H1 (cell line): ENCODE measurements at regions not wholly inside any gene's neighbourhood (a gene's known extent, or its start where the extent isn't known, plus 50 kb on each side); places are given as distances from the start of the nearest gene placed in this dataset.

ENCODE experiments used
- CTCF ChIA-PET: fragments of 300-600 bp; sonication (Branson Sonifier 250); formaldehyde crosslinking; loops from one replicate; lab custom pipeline; 2021; ENCODE audit not compliant: partially characterized antibody; lab: Charles Lee
- POLR2A ChIA-PET: fragments of 300-600 bp; sonication (Branson Sonifier 250); formaldehyde crosslinking; loops from one replicate; lab custom pipeline; 2021; ENCODE audit warnings: inconsistent platforms; ENCODE audit not compliant: partially characterized antibody; lab: Charles Lee
- DNase-seq, 2 experiments: peaks; one replicate each; pipeline versions ENCODE4 v3.0.0 to v3.0.0-alpha.2; 2010 to 2022; ENCODE audit warnings: low spot score in 2 of 2, low read depth in 1 of 2, mixed read lengths in 1 of 2
- FAIRE-seq: peaks from 2 replicates; lab custom pipeline; 2011; peaks lifted over from hg19 to GRCh38; lab: Jason Lieb, UNC
- H2AFZ ChIP-seq: 2 replicates; pipeline ENCODE4 v1.8.1; 2012; ENCODE audit warnings: low read length, inconsistent platforms
- H2AK5ac ChIP-seq: 2 replicates; pipeline ENCODE4 v1.6.1; 2013; ENCODE audit warnings: low read depth, low read length
- H2BK120ac ChIP-seq: replicated peaks from 2 replicates; pipeline ENCODE3; 2013; ENCODE audit warnings: low read depth, low read length, inconsistent platforms
- H2BK12ac ChIP-seq: 2 replicates; pipeline ENCODE4 v1.6.1; 2013; ENCODE audit warnings: low read depth, low read length
- H2BK15ac ChIP-seq: 2 replicates; pipeline ENCODE4 v1.6.1; 2013; ENCODE audit warnings: low read length
- H2BK20ac ChIP-seq: 2 replicates; pipeline ENCODE4 v1.6.1; 2013; ENCODE audit warnings: low read length
- H2BK5ac ChIP-seq: 2 replicates; pipeline ENCODE4 v1.6.1; 2013; ENCODE audit warnings: low read depth, low read length
- H3K14ac ChIP-seq: 2 replicates; pipeline ENCODE4 v1.6.1; 2013; ENCODE audit warnings: inconsistent platforms; ENCODE audit not compliant: insufficient read length
- H3K18ac ChIP-seq: 2 replicates; pipeline ENCODE4 v1.6.1; 2013; ENCODE audit warnings: low read length; ENCODE audit errors: extremely low read depth
- H3K23ac ChIP-seq: 2 replicates; pipeline ENCODE4 v1.6.1; 2013; ENCODE audit warnings: inconsistent platforms; ENCODE audit not compliant: insufficient read length
- H3K23me2 ChIP-seq: 2 replicates; pipeline ENCODE4 v1.6.1; 2013; ENCODE audit warnings: low read depth, low read length
- H3K27ac ChIP-seq: 2 replicates; pipeline ENCODE4 v1.6.1; 2011; ENCODE audit warnings: low read depth, low read length, inconsistent platforms
- H3K27me3 ChIP-seq, 4 experiments: replicated peaks in 1 of 4; 1 replicate in 1 of 4; 2 replicates in 3 of 4; pipeline versions ENCODE4 v1.6.1 to v1.8.1; 2011 to 2013; ENCODE audit warnings: low read length in 3 of 4, mild to moderate bottlenecking in 3 of 4, inconsistent platforms in 2 of 4, mixed read lengths in 2 of 4, moderate library complexity in 1 of 4; ENCODE audit not compliant: control insufficient read depth in 3 of 4, insufficient read depth in 3 of 4; ENCODE audit errors: extremely low read depth in 1 of 4
- H3K36me3 ChIP-seq, 4 experiments: 2 replicates each; pipeline versions ENCODE4 v1.6.1 to v1.8.1; 2011 to 2013; ENCODE audit warnings: mild to moderate bottlenecking in 4 of 4, low read length in 3 of 4, moderate library complexity in 2 of 4, control low read depth in 1 of 4, inconsistent platforms in 1 of 4; ENCODE audit not compliant: insufficient read depth in 4 of 4, control insufficient read depth in 2 of 4
- H3K4ac ChIP-seq: replicated peaks from 2 replicates; pipeline ENCODE3; 2013; ENCODE audit warnings: low read length, low read depth, mixed read lengths, inconsistent platforms; ENCODE audit not compliant: insufficient read length
- H3K4me1 ChIP-seq, 4 experiments: replicated peaks in 1 of 4; 1 replicate in 1 of 4; 2 replicates in 3 of 4; pipeline versions ENCODE4 v1.6.1 to v1.8.1; 2011 to 2013; ENCODE audit warnings: low read length in 3 of 4, inconsistent platforms in 2 of 4, mixed read lengths in 1 of 4; ENCODE audit not compliant: insufficient read depth in 4 of 4, control insufficient read depth in 3 of 4
- H3K4me2 ChIP-seq, 2 experiments: 2 replicates each; pipeline versions ENCODE4 v1.6.1 to v1.8.1; 2011 to 2013; ENCODE audit warnings: low read depth in 2 of 2, low read length in 2 of 2, control low read depth in 1 of 2, inconsistent platforms in 1 of 2, mild to moderate bottlenecking in 1 of 2; ENCODE audit not compliant: insufficient read depth in 1 of 2
- H3K4me3 ChIP-seq, 4 experiments: fragments of 200-600, 300-600 bp in 1 of 4; sonication (generic), shearing (Covaris generic), sonication (Bioruptor Twin) in 1 of 4; 2 replicates each; pipeline versions ENCODE4 v1.5.1 to v1.8.1; 2011 to 2016; ENCODE audit warnings: low read length in 4 of 4, low read depth in 3 of 4, control low read depth in 2 of 4, inconsistent platforms in 2 of 4, mild to moderate bottlenecking in 2 of 4, mixed read lengths in 1 of 4, moderate library complexity in 1 of 4; ENCODE audit not compliant: insufficient read depth in 2 of 4; ENCODE audit errors: extremely low read depth in 1 of 4
- H3K56ac ChIP-seq: replicated peaks from 2 replicates; pipeline ENCODE3; 2013; ENCODE audit warnings: low read depth, mild to moderate bottlenecking, mixed read lengths, low read length, inconsistent platforms; ENCODE audit not compliant: insufficient read length
- H3K79me1 ChIP-seq: 2 replicates; pipeline ENCODE4 v1.6.1; 2013; ENCODE audit warnings: low read depth, low read length, control low read depth
- H3K79me2 ChIP-seq, 2 experiments: 2 replicates each; pipeline versions ENCODE4 v1.6.1 to v1.8.1; 2012 to 2013; ENCODE audit warnings: low read length in 2 of 2, mild to moderate bottlenecking in 2 of 2, inconsistent platforms in 1 of 2; ENCODE audit not compliant: insufficient read depth in 2 of 2, control insufficient read depth in 1 of 2
- H3K9ac ChIP-seq, 4 experiments: replicated peaks in 1 of 4; 1 replicate in 1 of 4; 2 replicates in 3 of 4; pipeline versions ENCODE4 v1.6.1 to v1.8.1; 2011 to 2013; ENCODE audit warnings: low read depth in 3 of 4, low read length in 3 of 4, control low read depth in 2 of 4, mild to moderate bottlenecking in 2 of 4, moderate library complexity in 2 of 4, inconsistent platforms in 1 of 4; ENCODE audit errors: extremely low read depth in 1 of 4
- H3K9me3 ChIP-seq, 2 experiments: 2 replicates each; pipeline versions ENCODE4 v1.6.1 to v1.8.1; 2012 to 2013; ENCODE audit warnings: mild to moderate bottlenecking in 2 of 2, moderate library complexity in 2 of 2, control low read depth in 1 of 2, inconsistent platforms in 1 of 2, low read depth in 1 of 2, low read length in 1 of 2, mixed read lengths in 1 of 2; ENCODE audit not compliant: insufficient read depth in 2 of 2
- H4K20me1 ChIP-seq, 2 experiments: replicated peaks in 1 of 2; 2 replicates each; pipeline versions ENCODE3 to v1.8.1; 2011 to 2013; ENCODE audit warnings: inconsistent platforms in 2 of 2, low read length in 2 of 2, mild to moderate bottlenecking in 1 of 2; ENCODE audit not compliant: insufficient read depth in 2 of 2, control insufficient read depth in 1 of 2
- H4K5ac ChIP-seq: 2 replicates; pipeline ENCODE4 v1.6.1; 2013; ENCODE audit warnings: low read length, low read depth, mixed read lengths, inconsistent platforms; ENCODE audit not compliant: insufficient read length
- H4K8ac ChIP-seq: 2 replicates; pipeline ENCODE4 v1.8.0; 2013; ENCODE audit warnings: mild to moderate bottlenecking, moderate library complexity, low read length, inconsistent platforms; ENCODE audit not compliant: insufficient read depth; ENCODE audit errors: extremely low read depth
- H4K91ac ChIP-seq: replicated peaks from 2 replicates; pipeline ENCODE3; 2013; ENCODE audit warnings: low read length, mixed read lengths, inconsistent platforms; ENCODE audit not compliant: insufficient read length
- CBX8 ChIP-seq: fragments of 300-800, 300-1000 bp; sonication (generic); IDR thresholded peaks from 2 replicates; pipeline ENCODE4 v1.7.1; 2016; ENCODE audit warnings: low read depth, low read length, borderline replicate concordance
- FOSL1 ChIP-seq: IDR thresholded peaks from 2 replicates; pipeline ENCODE4 v1.6.1; 2011; ENCODE audit warnings: mild to moderate bottlenecking, low read depth, low read length, moderate library complexity; ENCODE audit not compliant: insufficient read depth
- HDAC2 ChIP-seq, 2 experiments: fragments of 300-600 bp in 1 of 2; sonication (generic) in 1 of 2; IDR thresholded peaks; 2 replicates each; pipeline ENCODE4 v1.6.1; 2011 to 2012; ENCODE audit warnings: low read depth in 2 of 2, low read length in 2 of 2, mild to moderate bottlenecking in 2 of 2, moderate library complexity in 2 of 2, borderline replicate concordance in 1 of 2, inconsistent platforms in 1 of 2
- JUND ChIP-seq: IDR thresholded peaks from 2 replicates; pipeline ENCODE4 v1.6.1; 2011; ENCODE audit warnings: mild to moderate bottlenecking, improper control_type of control experiment, low read length
- KDM5A ChIP-seq: fragments of 200-600 bp; IDR thresholded peaks from 2 replicates; pipeline ENCODE4 v1.7.1; 2012; ENCODE audit warnings: mild to moderate bottlenecking, low read length, inconsistent platforms, mixed read lengths
- PHF8 ChIP-seq: fragments of 200-600 bp; sonication (generic); conservative IDR thresholded peaks from 2 replicates; pipeline ENCODE4 v1.7.1; 2012; ENCODE audit warnings: low read depth, mild to moderate bottlenecking, inconsistent platforms, low read length, moderate library complexity
- SIX5 ChIP-seq: IDR thresholded peaks from 2 replicates; pipeline ENCODE4 v1.6.1; 2011; ENCODE audit warnings: mild to moderate bottlenecking, low read depth, low read length
- SP1 ChIP-seq: IDR thresholded peaks from 2 replicates; pipeline ENCODE4 v1.6.1; 2011; ENCODE audit warnings: low read depth, low read length
- ZNF274 ChIP-seq: IDR thresholded peaks from 2 replicates; pipeline ENCODE4 v1.7.0; 2012; ENCODE audit warnings: low read length, borderline replicate concordance; ENCODE audit errors: extremely low read depth
- WGBS, 2 experiments: shearing (Covaris generic) in 1 of 2; methylation state at CpG; one replicate each; pipeline versions ENCODE4 v1.1.6 to v1.1.7; 2013 to 2015; ENCODE audit warnings: low lambda C conversion rate in 2 of 2, mixed read lengths in 2 of 2, inconsistent platforms in 1 of 2, low coverage in 1 of 2, missing lambda C conversion rate in 1 of 2; ENCODE audit not compliant: insufficient replicate concordance in 2 of 2, insufficient coverage in 1 of 2, insufficient read length in 1 of 2; ENCODE audit errors: extremely low coverage in 1 of 2, missing lambda C conversion rate in 1 of 2; 5-methylcytosine and 5-hydroxymethylcytosine counted together
- TF ChIP-seq, protein P1 (sequence below): IDR thresholded peaks from 2 replicates; pipeline ENCODE4 v1.6.1; 2012; ENCODE audit warnings: inconsistent platforms
- TF ChIP-seq, protein P2 (sequence below), 3 experiments: IDR thresholded peaks; 1 replicate in 2 of 3; 2 replicates in 1 of 3; pipeline versions ENCODE4 v1.5.1 to v1.6.1; 2011; ENCODE audit warnings: low read length in 3 of 3, mild to moderate bottlenecking in 3 of 3, inconsistent platforms in 2 of 3, low read depth in 1 of 3, moderate library complexity in 1 of 3; ENCODE audit not compliant: insufficient read depth in 1 of 3; ENCODE audit errors: control extremely low read depth in 1 of 3

DNA sequence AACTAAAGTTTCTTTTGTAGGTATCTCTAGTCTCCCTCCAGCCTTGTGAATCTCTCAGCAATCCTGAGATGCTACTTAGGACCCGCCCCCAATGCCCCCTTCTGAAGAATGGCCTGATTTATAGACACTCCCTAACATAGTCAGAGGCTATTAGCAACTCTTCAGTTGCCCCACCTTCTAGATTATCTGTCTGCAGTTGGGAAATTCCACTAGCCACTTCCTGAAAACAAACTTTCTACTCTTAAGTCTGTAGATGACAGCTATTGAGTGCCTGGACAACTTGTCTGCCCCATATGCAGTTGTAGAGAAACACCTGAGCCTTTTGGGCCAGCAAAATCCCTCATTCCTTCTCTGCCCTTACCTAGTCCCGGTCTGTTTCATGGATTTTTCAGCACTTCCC, 188.2 kb upstream of the PREP start:
- Histone ChIP-seq H2BK5ac (no peak overlapping the region; the same call in 1 of the 2 replicates), H3K23ac (no peak overlapping the region), H3K36me3 (no peaks in the 10 kb centered on the region), H3K27me3 (no peaks in the 10 kb centered on the region), H2BK12ac (no peak overlapping the region), H3K4me3 (no peak overlapping the region), H3K56ac (no peak overlapping the region), H3K23me2 (no peaks in the 10 kb centered on the region), H2AK5ac (no peak overlapping the region), H4K5ac (no peak overlapping the region), H2AFZ (peak overlapping the region; percentile 84; the same call in 1 of the 2 replicates), H3K79me2 (no peaks in the 10 kb centered on the region), H2BK20ac (no peak overlapping the region), H3K9me3 (no peaks in the 10 kb centered on the region), H3K4me1 (0 out of 7 replicates have a peak, but pooled peaks cover 0 to 2% (median 0%) of the 10 kb centered on the region in 4 experiments), H4K91ac (no peak overlapping the region), H3K4ac (no peak overlapping the region), H3K18ac (no peak overlapping the region), H3K27ac (no peak overlapping the region), H4K8ac (no peak overlapping the region), H2BK120ac (no peak overlapping the region), H3K4me2 (no peak overlapping the region), H3K14ac (no peak overlapping the region), H4K20me1 (no peaks in the 10 kb centered on the region), H2BK15ac (no peak overlapping the region), H3K79me1 (no peaks in the 10 kb centered on the region), H3K9ac (no peak overlapping the region)
- POLR2A ChIA-PET = no interaction called here
- WGBS, 2 experiments = 96% methylated on average over 2 of the region's 2 CpGs; no CpG with 5 or more reads in 1 of the 2 experiments
- DNase-seq = no peak
- CTCF ChIA-PET = no interaction called here
- TF ChIP-seq FOSL1 = no peak
- TF ChIP-seq SP1 = no peak
- no peak for TF ChIP-seq ZNF274
- TF ChIP-seq, protein P1, sequence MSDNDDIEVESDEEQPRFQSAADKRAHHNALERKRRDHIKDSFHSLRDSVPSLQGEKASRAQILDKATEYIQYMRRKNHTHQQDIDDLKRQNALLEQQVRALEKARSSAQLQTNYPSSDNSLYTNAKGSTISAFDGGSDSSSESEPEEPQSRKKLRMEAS = no peak
- TF ChIP-seq, protein P2, sequence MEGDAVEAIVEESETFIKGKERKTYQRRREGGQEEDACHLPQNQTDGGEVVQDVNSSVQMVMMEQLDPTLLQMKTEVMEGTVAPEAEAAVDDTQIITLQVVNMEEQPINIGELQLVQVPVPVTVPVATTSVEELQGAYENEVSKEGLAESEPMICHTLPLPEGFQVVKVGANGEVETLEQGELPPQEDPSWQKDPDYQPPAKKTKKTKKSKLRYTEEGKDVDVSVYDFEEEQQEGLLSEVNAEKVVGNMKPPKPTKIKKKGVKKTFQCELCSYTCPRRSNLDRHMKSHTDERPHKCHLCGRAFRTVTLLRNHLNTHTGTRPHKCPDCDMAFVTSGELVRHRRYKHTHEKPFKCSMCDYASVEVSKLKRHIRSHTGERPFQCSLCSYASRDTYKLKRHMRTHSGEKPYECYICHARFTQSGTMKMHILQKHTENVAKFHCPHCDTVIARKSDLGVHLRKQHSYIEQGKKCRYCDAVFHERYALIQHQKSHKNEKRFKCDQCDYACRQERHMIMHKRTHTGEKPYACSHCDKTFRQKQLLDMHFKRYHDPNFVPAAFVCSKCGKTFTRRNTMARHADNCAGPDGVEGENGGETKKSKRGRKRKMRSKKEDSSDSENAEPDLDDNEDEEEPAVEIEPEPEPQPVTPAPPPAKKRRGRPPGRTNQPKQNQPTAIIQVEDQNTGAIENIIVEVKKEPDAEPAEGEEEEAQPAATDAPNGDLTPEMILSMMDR (IDR thresholded peaks at IDR 0.05; ENCODE audit: control extremely low read depth in 1 of 3, insufficient read depth in 1 of 3, low read depth in 1 of 3, low read length in 3 of 3) = no peak
- no peak for TF ChIP-seq CBX8
- TF ChIP-seq JUND = no peak
- TF ChIP-seq KDM5A = no peak
- no peak for TF ChIP-seq PHF8
- TF ChIP-seq HDAC2 (IDR thresholded peaks at IDR 0.05; ENCODE audit: borderline replicate concordance in 1 of 2, low read depth in 2 of 2, low read length in 2 of 2) = no peak
- TF ChIP-seq SIX5 = no peak
- FAIRE-seq = no peak
